HG02981 (cell line): ENCODE measurements at regions not wholly inside any gene's neighbourhood (a gene's known extent, or its start where the extent isn't known, plus 50 kb on each side); places are given as distances from the start of the nearest gene placed in this dataset.
"Not testable (repeated sequence)": the region's sequence is repeated elsewhere in the genome, so short reads cannot be mapped to it uniquely, and the experiment has no call there.

Experiments
- ATAC-seq: cut with Tn5 transposase; IDR thresholded peaks from one replicate; pipeline ENCODE4 v1.9.1; 2021; ENCODE audit warnings: mild to moderate bottlenecking, moderate library complexity; ENCODE audit not compliant: unreplicated experiment

DNA sequence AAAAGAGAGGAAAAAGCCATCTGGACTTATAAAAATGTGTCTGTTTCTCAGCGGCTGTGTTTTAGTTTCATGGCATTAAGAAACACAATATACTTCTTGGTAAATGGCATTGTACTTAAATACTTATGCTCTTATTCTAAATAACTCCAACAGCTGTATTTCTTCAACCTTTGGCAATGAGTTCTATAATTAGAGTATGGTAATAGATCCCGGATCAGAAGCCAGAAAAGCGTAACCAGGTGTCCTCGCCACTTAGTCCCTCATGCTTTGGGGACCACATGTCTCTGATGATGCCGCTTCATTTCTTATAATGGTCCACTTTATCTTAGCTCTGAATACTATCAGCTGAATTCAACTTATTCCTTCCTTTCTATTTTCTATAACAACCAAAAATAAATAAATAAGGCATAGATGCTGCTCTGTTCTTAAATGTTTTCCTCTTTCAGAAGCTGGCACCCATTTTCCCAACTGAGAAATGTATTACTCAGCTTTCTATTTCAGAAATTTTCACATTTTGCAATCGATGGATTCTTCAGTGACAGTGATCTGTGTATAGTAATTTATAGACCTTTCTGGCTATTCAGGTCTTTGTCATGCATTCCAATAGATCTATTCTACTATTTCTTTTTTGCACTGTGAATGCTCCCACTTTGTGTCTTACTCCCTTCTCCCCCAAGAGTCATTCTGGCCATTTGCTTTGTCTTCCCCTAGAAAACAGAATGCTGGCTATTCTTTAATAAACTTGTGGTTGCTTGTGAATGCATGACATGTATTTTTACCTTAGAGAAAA lies 87.6 kb upstream of the KBTBD8 start:
- ATAC-seq, result no peak

- no peak for ATAC-seq
These were observed 85.8 kb upstream of the KBTBD8 start for GRCh38 chr3:66912306-66912705.

DNA sequence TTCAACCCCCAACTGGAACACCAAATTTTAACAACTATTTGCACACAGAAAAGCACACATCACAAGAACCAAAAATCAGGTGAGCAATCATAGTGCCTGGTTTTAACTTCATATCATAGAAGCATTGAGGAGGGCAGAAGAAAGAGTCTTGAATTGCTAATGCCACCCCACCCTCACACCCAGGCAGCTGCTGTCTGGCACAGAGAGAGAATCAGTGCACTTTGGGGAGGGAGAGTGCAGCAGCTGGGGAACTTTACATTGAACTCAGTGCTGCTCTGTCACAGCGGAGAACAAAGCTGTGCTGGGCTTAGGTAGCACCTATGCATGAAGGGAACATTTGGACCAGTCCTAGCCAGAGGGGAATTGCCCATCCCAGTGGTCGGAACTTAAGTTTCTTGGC lies 76.0 kb upstream of the KBTBD8 start:
- no peak for ATAC-seq

DNA sequence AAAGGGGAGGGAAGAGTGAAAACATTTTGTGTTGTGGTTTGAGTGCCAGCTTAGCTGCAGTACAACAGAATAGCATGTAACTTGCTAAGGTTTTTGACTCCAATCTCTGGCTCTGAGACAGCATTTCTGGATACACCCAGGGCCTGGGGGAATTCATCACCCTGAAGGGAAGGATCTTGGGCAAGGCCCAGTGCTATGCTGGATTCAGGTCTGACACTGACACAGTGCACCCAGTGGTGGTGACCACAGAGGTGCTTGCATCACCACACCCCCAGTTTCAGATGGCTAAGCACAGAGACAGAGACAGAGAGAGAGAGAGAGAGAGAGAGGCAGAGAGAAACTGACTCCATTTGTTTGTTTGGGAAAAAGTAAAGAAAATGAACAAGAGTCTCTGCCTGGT lies 74.1 kb upstream of the KBTBD8 start:
- no peak for ATAC-seq

GRCh38 chr3:66928252-66928651 lies 69.9 kb upstream of the KBTBD8 start:
- no peak for ATAC-seq

GRCh38 chr3:66931291-66931690 lies 66.8 kb upstream of the KBTBD8 start:
- no peak for ATAC-seq

- no peak for ATAC-seq
These were observed 66.4 kb upstream of the KBTBD8 start for GRCh38 chr3:66931699-66932098.

DNA sequence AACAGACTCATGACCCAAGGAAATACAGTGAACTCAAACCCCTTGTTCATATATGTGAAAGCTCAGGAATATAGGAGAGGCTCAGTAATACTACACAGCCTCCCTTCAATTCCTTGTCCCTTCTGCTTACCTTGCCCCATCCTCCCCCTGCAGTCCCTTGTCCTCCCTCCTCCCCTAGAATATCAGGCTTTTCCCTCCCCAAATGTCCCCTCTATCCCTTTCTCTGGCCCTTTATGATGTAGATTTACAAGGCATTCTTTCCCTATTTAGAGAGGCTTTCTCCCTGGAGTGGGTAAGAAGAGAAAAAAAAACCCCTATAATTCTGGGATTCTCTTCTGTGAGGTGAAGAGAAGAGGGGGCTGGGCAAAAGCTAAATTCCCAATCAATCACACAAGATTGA lies 64.9 kb upstream of the KBTBD8 start:
- ATAC-seq, result no peak

- ATAC-seq, result no peak
These were observed 64.1 kb upstream of the KBTBD8 start for GRCh38 chr3:66934041-66934440.

GRCh38 chr3:66934725-66935124 lies 63.4 kb upstream of the KBTBD8 start:
- no peak for ATAC-seq

GRCh38 chr3:66937041-66937440 lies 61.1 kb upstream of the KBTBD8 start:
- ATAC-seq, result not testable (repeated sequence)

DNA sequence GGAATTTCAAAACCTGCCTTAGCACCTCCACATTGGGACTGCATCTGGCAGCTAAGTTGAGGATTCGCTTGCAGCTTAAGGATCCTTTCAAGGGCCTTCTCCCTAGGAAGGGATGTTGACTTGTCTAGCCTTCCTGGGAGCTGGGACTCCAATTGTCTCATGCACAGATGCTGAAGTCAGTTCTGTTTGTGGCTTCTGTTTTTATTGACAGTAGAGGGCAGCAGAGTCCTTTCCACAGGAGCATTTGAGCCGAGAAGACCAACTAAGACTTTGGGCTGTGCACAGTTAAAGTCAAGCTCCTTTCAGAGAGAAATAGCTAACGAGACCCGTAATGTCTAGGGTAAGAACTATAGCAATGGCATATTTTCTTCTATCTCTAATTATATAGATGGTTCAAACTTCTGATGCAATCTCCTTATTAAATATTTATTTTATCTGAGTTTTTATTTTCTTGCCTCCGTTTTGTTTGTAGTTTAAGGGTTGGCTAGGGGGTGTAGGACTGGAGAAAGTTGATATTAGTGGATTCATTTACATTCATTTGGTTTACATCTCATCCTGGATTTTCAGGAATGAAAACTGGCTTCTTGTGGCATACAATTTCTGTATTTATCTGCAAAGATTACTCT lies 59.7 kb upstream of the KBTBD8 start:
- ATAC-seq, result peak; percentile 69

DNA sequence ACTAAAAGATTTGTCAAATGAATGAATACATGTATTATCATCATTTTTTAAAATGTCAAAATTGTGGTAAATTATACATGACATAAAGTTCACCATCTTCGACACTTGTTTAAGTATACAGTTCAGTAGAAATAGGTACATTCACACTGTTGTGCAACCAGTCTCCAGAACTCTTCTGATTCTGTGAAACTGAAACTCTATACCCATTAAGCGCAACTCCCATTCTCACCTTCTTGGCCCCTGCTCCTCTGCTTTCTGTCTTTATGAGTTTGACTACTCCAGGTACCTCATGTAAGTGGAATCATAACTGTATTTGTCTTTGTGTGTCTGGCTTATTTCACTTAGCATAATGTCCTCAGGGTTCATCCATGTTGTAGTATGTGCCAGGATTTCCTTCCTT lies 50.1 kb upstream of the KBTBD8 start:
- no peak for ATAC-seq
